ENCODE measurements at regions not wholly inside any gene's neighbourhood (a gene's known extent, or its start where the extent isn't known, plus 50 kb on each side); places are given as distances from the start of the nearest gene placed in this dataset.

- dilution Hi-C loops (cut with MboI; ENCODE audit: extremely low pct_ligation_motif_present, low sequenced_read_pairs), result no loop called here
- POLR2A ChIA-PET, result no interaction called here
- BruUV-seq (replicated peaks), result no TSS peak
Measured at GRCh38 chr11:81459766-81460306, 1273.8 kb downstream of the FAM181B start.

More at GRCh38 chr11:81459766-81460306, 1273.8 kb downstream of the FAM181B start:
- TF ChIP-seq MYC (IDR thresholded peaks at IDR 0.05; ENCODE audit: low read depth, low read length), result no peak
- no peak for TF ChIP-seq MAX (IDR thresholded peaks at IDR 0.05; ENCODE audit: insufficient read depth, insufficient read length)
- TF ChIP-seq POLR2AphosphoS5 (IDR thresholded peaks at IDR 0.05; ENCODE audit: insufficient read depth, low read depth, low read length), result no peak
- no peak for TF ChIP-seq JUN (IDR thresholded peaks at IDR 0.05; ENCODE audit: borderline replicate concordance, insufficient read depth, insufficient read length, low read depth)
- no peak for TF ChIP-seq CTCF (IDR thresholded peaks at IDR 0.05; ENCODE audit: extremely low read depth in 1 of 2, insufficient read depth in 1 of 2, low read depth in 1 of 2, low read length in 2 of 2)
- no peak for TF ChIP-seq POLR2A (IDR thresholded peaks at IDR 0.05; ENCODE audit: low read depth, low read length)
- no peaks in the 10 kb centered on the region for H3K79me2 ChIP-seq (ENCODE audit: control insufficient read depth, insufficient read depth, low read length)
- DNase-seq (ENCODE audit: low read depth, low spot score) (no peak), FAIRE-seq (no peak)
- H4K20me1 ChIP-seq (replicated peaks; ENCODE audit: control insufficient read depth, extremely low read depth, insufficient read depth, low read length), result no peaks in the 10 kb centered on the region
- H3K27me3 ChIP-seq (ENCODE audit: control insufficient read depth in 2 of 2, insufficient read depth in 2 of 2, low read length in 2 of 2), result no peaks in the 10 kb centered on the region
- intact Hi-C loops (cut with micrococcal nuclease), result no loop called here
- H3K36me3 ChIP-seq (ENCODE audit: control insufficient read depth in 2 of 2, extremely low read depth in 1 of 2, insufficient read depth in 2 of 2, low read length in 2 of 2), result no peaks in the 10 kb centered on the region
- no peaks in the 10 kb centered on the region for H3K9me1 ChIP-seq (replicated peaks; ENCODE audit: control insufficient read depth, extremely low read depth, insufficient read depth, low read length)
- H2AFZ ChIP-seq (ENCODE audit: low read depth, low read length), result no peak overlapping the region
- H3K4me3 ChIP-seq (replicated peaks in 1 of 3; ENCODE audit: insufficient read depth in 1 of 3, low read depth in 1 of 3, low read length in 3 of 3), result no peak overlapping the region
- CTCF ChIA-PET, result no interaction called here
- no peak overlapping the region for H3K27ac ChIP-seq (ENCODE audit: insufficient read depth, low read depth, low read length)
- H3K4me2 ChIP-seq (ENCODE audit: insufficient read depth, low read length), result no peak overlapping the region
- peaks cover 1% of the 10 kb centered on the region for H3K9me3 ChIP-seq (replicated peaks; ENCODE audit: control insufficient read depth, insufficient read depth, low read length)
- no peaks in the 10 kb centered on the region for H3K4me1 ChIP-seq (ENCODE audit: control insufficient read depth, extremely low read depth, insufficient read depth, low read length)
- no peak overlapping the region for H3K9ac ChIP-seq (replicated peaks; ENCODE audit: extremely low read depth, insufficient read depth, low read length)
